ENCODE measurements at regions not wholly inside any gene's neighbourhood (a gene's known extent, or its start where the extent isn't known, plus 50 kb on each side); places are given as distances from the start of the nearest gene placed in this dataset.

DNA sequence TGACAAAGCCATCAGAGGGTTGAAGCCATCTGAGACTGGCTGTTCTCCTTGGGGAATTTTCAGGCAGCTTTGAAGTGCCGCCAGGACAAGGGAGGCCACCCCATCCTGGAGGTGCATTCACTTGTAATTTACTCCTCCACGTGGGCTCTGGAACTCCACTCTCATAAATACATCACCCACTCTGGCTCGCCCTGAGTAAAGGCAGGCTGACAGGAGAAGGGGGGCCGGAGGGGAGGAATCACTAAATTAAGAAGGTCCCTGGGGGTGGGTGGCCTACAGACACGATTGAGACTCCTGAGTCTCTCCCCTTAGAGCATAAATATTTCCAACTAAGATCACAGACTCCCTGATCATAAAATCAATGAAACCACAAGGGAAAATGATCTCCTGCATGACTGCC lies 56.3 kb upstream of the HNF1B start:
- TF ChIP-seq, protein P1, sequence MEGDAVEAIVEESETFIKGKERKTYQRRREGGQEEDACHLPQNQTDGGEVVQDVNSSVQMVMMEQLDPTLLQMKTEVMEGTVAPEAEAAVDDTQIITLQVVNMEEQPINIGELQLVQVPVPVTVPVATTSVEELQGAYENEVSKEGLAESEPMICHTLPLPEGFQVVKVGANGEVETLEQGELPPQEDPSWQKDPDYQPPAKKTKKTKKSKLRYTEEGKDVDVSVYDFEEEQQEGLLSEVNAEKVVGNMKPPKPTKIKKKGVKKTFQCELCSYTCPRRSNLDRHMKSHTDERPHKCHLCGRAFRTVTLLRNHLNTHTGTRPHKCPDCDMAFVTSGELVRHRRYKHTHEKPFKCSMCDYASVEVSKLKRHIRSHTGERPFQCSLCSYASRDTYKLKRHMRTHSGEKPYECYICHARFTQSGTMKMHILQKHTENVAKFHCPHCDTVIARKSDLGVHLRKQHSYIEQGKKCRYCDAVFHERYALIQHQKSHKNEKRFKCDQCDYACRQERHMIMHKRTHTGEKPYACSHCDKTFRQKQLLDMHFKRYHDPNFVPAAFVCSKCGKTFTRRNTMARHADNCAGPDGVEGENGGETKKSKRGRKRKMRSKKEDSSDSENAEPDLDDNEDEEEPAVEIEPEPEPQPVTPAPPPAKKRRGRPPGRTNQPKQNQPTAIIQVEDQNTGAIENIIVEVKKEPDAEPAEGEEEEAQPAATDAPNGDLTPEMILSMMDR (IDR thresholded peaks at IDR 0.05): no peak
- intact Hi-C loops (cut with DNase I, micrococcal nuclease): no loop called here
- Histone ChIP-seq H3K9me3 (no peaks in the 10 kb centered on the region), H3K36me3 (ENCODE audit: low read depth) (no peaks in the 10 kb centered on the region), H3K4me3 (no peak overlapping the region), H3K4me1 (ENCODE audit: low read depth) (no peaks in the 10 kb centered on the region)
- ATAC-seq: no peak
- DNase-seq: no peak

GRCh38 chr17:37797206-37797605 lies 52.3 kb upstream of the HNF1B start:
- Histone ChIP-seq H3K4me3 (no peak overlapping the region), H3K36me3 (ENCODE audit: low read depth) (no peaks in the 10 kb centered on the region), H3K4me1 (ENCODE audit: low read depth) (no peaks in the 10 kb centered on the region), H3K9me3 (no peaks in the 10 kb centered on the region)
- TF ChIP-seq, protein P1 (IDR thresholded peaks at IDR 0.05): no peak
- DNase-seq (no peak), ATAC-seq (no peak)
- intact Hi-C loops (cut with DNase I, micrococcal nuclease): no loop called here

DNA sequence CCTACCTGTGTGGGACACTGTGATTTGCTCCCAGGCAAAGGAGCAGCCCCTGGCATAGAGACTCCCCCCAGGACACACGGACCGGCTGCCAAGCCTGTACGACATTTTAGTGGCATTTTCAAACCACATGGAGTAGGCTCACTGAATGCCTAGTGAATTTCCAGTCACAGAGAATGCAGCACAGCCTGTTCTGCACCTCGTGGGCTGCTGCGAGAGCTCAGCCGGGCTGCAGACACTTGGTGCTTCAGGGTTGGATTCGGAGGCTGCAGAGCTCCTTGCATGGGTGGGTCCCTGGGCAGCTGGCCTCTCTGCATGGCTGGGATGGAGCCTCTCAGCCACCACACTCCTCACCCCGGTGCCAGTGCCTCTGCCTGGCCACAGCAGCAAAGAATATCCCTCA lies 51.2 kb upstream of the HNF1B start:
- Histone ChIP-seq H3K36me3 (ENCODE audit: low read depth) (no peaks in the 10 kb centered on the region), H3K9me3 (no peaks in the 10 kb centered on the region), H3K4me1 (ENCODE audit: low read depth) (no peaks in the 10 kb centered on the region), H3K4me3 (no peak overlapping the region)
- no peak for DNase-seq
- TF ChIP-seq, protein P1 (IDR thresholded peaks at IDR 0.05): no peak
- intact Hi-C loops (cut with DNase I, micrococcal nuclease): no loop called here
- ATAC-seq: no peak

Data from mucosa of descending colon (tissue), 3 donors.